ENCODE measurements at regions not wholly inside any gene's neighbourhood (a gene's known extent, or its start where the extent isn't known, plus 50 kb on each side); places are given as distances from the start of the nearest gene placed in this dataset.
"Not testable (repeated sequence)": the region's sequence is repeated elsewhere in the genome, so short reads cannot be mapped to it uniquely, and the experiment has no call there.

DNA sequence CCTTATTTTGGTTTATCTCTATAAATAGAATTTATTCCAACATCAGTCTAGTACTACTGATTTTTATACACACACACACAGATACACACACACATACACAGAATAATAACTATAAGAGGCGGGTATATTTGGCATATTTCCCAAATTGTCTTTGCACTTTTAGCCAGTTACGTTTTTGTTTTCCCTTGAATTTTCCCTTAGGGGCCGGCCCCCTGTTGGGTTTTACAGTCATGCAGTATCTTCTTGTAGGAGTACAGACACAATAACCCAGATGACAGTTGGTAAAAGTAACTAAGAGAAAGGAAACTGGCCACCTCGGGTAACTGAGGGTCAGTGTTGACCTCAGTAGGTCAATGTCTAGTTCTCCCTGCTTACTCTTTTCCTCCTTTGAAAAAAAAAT is 50.9 kb downstream of the DISP1 start:
- DNase-seq (ENCODE audit: low read depth) = no peak

DNA sequence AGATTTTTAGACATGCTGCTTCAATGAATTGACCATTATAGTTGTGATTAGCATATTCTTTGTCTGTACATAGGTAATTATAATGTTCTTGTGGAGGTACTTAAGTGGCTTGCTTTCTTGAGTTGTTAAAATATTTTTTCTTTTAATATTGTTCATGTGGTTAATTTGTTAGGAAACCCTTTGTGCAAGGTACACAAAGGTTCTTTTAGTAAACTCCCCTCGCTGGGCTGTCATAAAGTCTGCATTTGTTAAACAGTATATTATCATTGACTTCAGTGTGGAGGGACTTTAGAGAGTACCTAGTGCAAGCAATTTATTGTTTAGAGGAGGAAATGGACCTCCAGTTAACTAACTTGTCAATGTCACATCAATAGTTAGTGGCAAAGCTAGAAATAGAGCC is 52.5 kb downstream of the DISP1 start:
- DNase-seq (ENCODE audit: low read depth) = no peak

DNA sequence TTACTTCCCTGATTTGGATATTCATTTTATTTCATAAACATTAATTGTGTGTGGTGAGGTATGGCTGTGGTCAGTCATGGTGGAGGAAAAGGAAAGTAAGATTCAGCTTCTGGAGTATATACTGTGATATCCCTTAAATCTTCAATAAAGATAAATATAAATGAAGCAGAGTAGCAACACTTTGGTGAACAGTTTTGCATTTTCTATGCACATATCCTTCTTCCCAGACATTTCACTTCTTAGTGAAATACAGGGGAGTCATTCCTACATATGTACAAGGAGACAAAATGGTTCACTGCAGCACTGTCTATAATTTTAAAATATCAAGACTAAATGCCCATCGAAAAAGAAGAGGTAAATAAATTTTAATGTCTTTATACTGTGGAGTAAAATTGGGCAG is 61.3 kb downstream of the DISP1 start:
- no peak for DNase-seq (ENCODE audit: low read depth)

DNA sequence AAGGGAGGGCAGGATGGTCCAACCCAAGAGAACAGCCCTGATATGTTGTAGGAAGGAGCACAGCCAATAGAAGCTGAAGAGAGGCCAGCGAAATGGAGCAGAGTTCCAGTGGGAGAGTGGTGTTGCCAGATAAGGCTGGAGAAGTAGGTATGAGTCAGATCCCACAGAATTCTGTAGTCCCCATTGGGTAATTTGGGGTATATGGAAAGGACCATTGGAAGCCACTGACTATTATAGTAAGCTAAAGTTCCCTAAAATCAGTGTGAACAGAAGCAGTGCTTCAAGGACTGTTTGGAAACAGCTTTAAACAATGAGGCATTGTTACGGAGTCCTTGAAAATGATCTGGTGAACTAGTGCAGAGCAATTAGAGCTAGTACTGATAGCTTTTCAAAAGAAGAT is 63.0 kb downstream of the DISP1 start:
- no peak for DNase-seq (ENCODE audit: low read depth)

DNA sequence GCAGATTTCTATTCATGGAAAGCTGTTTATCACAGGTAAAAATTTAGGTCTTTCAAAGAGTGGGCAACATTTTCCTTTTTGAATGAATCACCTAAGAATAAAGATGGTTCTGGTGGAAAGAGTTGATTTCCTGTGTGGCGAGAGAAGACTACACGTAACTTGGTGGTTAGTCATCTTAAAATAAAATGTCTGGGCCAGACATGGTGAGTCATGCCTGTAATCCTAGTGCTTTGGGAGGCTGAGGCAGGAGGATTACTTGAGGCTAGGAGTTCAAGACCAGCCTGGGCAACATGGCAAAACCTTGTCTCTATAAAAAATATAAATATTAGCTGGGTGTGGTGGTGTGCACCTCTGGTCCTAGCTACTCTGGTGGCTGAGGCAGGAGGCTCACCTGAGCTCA is 65.7 kb downstream of the DISP1 start:
- DNase-seq (ENCODE audit: low read depth) = no peak

DNA sequence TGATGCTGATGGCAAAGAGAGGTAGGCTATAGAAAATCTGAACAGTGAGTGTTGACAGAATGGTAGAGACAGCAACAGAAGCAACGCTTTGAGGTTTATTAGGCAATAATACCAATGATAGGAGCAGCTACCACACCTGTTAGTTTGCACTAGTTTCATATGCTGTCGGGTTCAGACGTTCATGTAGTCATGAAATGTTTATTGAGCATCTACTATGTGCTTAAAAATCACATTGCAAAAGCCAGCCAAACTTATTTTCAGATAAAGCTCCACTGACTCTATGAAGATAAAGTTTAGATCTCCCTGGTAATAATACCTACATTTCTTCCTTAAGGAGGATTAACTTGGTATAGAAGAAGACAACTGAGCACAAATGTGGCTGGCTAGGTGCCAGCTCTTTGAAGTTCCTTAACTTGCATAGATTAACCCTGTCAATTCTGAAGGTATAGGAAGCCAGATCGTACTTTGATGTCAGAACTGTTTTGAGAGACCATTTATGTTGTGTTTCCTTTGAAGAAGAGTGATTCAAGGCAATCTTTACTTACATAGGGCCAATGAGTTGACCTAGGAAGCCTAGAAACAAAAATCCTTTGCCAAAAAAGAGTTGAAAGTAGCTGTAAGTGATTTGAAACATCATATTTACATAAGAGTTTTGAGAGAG is 71.5 kb downstream of the DISP1 start:
- no peak for DNase-seq (ENCODE audit: low read depth)

DNA sequence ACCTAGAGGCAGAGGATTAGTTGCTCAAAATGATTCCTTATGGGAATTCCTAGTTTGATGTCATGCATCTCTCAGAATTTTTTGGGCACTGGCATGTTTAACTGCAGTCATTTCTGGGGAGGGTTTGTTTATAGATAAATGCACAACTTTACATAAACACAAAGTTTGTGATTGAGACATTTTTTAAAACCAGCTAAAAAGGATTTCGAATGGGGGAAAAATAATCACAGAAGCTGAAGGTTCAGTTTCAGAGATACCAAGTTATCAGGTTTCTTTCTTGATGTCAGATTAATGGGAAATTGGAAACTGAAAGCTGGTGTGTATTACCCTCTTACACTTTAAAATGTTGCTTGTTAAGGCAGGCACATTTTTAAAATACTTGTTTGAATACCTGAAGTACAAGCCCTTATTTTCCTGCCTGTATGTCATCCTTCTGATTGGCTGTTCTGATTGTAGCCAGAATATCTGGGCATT is 72.1 kb downstream of the DISP1 start:
- DNase-seq (ENCODE audit: low read depth) = no peak

DNA sequence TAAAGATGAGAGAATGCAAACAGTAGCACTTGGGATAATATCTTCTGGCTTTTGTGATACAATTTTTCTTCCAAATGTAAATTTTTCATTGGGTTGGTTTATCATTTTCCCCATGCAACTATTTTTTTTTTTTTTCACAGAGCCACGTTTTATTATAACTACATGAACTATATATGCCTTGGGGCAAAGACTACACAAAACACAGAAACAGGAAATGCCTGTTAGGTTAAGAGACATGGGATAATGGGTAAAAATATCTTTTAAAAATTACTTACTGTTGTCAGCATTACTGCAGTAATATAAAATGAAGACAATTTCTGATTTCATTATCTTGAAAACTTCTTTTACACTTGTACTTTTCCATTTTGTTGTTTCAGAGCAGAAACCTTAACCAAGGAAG is 74.6 kb downstream of the DISP1 start:
- no peak for DNase-seq (ENCODE audit: low read depth)

DNA sequence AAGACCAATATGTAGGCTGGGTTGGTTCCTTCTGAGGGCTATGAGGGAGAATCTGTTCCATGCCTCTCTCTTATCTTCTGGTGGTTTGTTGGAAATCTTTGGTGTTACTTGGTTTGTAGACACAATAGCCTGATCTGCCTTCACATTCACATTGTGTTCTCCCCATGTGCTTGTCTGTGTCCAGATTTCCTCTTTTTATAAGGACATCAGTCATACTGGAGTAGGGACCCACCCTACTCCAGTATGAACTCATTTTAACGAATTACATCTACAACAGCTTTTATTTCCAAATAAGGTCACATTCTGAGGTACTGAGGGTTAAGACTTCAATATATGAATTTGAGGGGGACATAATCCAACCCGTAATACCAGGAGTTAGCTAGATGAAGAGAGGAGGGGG is 75.9 kb downstream of the DISP1 start:
- no peak for DNase-seq (ENCODE audit: low read depth)

DNA sequence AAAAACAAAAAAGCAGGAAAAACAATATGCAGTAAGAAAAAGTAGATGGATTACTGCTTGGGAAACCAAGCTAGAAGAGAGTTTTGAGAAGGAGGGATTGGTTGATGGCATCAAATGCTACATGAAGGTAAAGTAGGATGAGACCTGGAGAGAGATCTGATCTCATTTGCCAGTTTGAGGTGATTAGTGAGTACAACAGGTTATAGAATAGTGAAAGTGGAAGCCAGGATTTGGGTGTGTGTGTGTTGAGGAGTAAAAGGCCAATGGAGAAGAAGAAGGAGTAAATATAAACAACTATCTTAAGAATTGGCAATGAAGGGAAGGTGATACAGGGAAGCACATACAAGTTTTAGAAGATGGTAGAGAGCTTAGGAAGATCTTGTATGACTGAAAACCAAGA is 76.7 kb downstream of the DISP1 start:
- DNase-seq (ENCODE audit: low read depth) = no peak

DNA sequence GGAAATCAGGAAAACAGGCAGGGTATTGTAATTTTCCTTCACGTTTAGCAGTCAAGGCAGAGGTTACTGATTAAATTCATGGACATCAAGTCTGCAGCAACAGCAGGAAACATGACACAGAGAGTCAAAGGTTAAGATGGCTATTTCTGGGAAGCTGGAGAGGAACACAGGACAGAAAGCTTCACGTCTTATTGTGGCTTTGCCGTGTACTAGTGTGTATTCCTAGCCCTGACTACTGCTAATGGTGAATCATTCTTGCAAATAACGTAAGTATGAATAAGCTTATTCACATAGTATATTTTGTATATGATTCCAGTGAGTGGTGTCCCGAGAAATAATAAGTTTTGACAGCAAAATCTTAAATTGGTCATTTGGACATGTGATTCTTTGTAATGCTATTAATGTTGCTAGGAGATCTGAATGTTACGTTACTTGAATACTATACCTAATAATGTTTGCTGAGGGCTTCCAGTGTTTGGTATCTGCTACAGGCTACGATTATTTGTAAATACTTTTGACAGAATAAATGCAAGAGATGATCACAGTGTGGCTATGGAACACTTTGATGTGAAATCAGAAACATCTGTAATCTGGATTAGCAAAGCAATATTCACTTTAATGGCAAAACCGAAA is 77.4 kb downstream of the DISP1 start:
- no peak for DNase-seq (ENCODE audit: low read depth)

DNA sequence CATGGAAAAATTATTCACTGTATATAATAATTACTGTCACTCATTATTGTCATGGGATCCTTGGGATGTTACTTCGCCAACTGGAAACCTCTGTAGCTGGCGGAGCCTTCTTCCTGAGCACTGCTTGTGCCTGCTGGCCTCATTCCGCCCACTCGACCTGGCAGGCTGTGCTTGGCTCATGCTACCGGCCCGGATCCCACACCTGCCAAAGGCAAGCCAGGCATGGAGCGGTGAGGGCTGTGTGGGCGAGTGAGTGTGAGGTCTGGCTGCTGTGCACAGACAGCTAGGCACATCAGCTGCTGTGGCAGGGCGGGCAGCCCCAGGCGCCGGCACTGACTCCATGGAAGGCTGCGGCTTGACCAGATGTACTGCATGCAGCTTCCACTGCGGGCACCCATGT is 78.4 kb downstream of the DISP1 start:
- no peak for DNase-seq (ENCODE audit: low read depth)

DNA sequence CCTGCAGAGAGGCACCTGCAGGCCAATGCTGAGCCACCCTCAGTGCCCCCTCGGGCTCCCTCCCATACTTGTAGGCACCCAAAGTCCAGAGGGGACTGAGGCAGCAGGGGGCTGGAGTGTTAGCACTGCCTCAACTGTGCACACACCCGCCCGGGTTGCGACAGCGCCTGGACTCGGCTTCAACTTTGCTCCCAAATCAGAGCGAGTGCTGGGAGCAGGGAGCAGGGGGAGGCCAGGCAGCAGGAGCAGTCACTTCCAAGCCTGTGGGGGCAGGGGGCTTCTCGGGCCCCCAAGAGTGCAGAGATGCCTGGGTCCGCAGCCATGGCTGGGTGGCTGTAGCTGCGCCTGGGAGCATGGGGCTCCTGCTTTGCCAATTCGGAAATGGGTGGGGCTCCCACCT is 79.5 kb downstream of the DISP1 start:
- DNase-seq (ENCODE audit: low read depth) = no peak

DNA sequence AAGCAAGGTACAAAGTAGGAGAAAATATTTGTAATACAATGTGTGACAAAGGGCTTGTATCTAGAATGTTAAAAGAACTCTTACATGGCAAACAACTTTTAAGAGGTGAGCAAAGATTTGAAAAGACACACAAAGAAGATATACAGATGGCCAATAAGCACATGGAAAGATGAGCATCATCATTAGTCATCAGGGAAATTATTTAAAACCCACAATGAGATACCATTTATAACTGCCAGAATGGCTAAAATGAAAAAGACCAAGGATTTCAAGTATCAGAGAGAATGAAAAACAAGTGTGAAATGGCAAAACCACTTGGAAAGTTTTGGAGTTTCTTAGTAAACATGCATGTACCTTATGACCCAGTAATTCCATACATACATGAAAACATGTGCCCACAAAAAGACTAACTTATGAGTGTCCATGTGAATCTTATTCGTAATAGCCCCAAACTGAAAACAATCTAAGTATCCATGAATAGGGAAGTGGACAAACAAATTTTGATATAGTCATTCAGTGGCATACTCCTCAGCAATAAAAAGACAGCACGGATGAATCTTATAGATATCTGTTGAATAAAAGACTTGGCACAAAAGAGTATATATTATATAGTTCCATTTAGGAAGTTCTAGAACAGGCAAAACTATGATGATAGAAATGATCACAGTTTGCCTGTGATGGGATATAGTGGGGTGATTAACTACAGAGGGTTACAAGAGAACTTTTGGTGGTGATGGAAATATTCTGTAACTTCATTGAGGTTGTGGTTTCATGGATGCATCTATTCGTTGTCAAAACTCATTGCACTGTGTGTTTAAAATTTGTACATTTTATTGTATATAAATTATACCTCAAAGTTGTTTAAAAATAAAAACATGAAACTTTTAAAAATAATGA is 82.0 kb downstream of the DISP1 start:
- DNase-seq (ENCODE audit: low read depth) = no peak

DNA sequence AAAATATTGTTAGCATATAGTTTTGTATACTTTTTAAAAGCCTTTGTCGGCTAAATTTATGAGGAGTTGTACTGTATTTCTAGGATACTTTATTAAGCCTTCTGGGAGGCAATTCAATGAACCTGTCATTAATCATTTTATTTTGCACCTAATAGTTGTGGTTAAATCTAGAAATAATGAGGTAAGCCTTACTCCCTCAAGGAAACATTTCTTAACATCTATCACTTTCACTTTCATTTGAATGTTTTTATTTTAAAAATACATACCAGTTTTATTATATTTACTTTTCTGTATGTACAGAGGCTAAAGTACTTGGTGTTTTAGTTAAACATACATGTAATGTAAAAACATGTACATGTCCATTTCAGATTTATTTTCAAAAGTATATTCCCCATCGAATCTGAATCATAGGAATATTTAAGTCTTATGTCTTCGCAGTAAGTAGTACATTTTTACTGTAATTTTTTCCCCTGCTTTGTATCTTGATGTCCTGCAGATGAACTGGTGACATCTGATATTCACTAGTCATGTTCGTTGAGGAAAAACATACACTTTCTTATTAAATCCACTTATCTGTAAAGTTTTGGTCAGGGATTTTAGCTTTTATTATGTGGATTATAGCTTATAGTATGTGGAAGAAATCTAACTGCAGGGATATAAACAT is 82.8 kb downstream of the DISP1 start:
- DNase-seq (ENCODE audit: low read depth) = no peak

DNA sequence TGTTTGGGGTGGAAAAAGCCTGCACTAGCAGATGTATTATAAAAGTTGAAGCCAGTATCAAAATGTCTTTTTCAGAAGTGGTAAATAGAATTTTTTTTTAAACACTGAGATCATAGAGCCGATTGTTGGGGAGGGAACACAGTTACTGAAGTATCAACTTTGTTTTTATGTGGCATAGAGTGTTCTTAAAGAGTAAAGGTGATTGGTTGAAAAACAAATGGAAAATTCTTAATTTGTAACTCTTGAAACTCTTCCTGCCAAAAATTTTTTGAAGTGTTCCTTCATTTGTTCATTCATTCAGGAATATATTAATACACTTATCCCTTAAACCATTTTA is 83.3 kb downstream of the DISP1 start:
- DNase-seq (ENCODE audit: low read depth) = no peak

DNA sequence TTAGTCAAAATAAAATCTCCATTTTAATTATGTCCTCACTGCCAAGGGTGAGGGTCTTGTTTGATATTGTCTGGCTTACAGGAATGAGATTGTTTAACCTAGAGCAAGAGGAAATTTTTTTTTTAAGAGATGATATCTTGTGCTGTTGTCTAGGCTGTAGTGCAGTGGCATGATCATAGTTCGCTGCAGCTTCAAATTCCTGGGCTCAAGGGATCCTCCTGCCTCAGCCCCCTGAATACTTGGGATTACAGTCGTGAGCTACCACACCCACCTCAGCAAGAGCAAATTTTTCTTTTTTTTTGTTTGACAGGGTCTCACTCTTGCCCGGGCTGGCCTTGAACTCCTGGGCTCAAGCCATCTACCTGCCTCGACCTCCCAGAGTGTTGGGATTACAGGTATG is 84.6 kb downstream of the DISP1 start:
- no peak for DNase-seq (ENCODE audit: low read depth)

DNA sequence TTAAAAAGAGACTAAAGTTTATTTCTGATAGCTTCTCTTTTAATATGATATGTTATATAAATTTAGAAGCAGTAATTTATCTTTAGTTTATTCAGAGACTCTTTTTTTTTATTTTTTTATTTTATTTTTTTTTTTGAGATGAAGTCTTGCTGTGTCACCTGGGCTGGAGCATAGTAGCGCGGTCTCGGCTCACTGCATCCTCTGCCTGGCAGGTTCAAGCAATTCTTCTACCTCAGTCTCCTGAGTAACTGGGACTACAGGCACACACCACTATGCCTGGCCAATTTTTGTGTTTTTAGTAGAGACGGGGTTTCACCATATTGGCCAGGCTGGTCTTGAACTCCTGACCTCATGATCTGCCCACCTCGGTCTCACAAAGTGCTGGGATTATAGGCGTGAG is 89.6 kb downstream of the DISP1 start:
- no peak for DNase-seq (ENCODE audit: low read depth)

DNA sequence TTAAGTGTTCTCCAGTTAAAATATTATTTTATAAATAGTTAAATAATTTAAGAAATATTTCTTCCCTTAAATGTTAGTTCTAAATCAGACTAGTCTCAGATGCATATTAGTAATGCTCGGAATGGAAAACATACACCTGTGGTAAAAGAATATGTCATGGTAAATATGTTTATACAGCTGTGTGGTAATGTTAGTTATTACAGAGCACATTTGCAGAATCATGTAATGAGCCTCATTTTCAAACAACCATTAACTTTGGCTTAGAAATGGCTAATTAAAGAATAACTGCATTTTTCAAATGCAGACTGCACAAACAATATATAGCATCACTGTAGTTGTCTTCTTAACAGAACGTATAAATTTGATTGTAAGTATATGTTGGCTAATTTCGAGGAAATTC is 90.3 kb downstream of the DISP1 start:
- no peak for DNase-seq (ENCODE audit: low read depth)

DNA sequence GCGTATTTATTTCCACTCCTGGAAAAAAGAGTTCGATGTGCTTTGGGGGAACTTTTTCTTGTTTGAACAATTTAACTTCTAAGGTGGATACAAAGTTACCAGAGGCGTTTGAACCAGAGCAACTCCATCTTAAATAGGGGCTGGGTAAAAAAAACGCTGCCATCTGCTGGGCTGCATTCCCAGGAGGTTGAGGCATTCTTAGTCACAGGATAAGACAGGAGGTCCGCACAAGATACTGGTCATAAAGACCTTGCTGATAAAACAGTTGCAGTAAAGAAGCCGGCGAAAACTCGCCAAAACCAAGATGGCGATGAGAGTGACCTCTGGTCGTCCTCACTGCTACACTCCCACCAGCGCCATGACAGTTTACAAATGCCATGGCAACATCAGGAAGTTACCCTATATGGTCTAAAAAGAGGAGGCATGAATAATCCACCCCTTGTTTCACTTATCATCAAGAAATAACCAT is 91.5 kb downstream of the DISP1 start:
- not testable (repeated sequence) for DNase-seq (ENCODE audit: low read depth)

DNA sequence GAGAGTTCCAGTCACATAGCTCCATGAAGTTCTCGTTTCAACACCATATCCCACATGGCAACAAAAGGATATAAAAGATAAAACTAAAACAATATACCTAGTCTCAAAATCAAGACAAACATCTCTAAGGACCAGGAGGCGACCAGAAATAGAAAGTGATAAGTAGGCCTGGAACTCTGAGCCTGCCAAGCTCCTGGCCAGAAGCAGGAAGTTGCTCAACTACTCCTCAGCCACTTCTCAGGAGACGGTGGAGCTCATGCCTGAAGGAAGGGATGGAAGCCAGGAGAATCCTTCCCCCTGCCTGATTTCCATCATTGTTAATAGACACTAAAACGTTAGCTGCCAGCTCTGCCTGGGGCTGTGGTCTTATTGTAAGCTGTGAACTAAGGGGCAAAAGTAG is 94.7 kb downstream of the DISP1 start:
- DNase-seq (ENCODE audit: low read depth) = no peak

DNA sequence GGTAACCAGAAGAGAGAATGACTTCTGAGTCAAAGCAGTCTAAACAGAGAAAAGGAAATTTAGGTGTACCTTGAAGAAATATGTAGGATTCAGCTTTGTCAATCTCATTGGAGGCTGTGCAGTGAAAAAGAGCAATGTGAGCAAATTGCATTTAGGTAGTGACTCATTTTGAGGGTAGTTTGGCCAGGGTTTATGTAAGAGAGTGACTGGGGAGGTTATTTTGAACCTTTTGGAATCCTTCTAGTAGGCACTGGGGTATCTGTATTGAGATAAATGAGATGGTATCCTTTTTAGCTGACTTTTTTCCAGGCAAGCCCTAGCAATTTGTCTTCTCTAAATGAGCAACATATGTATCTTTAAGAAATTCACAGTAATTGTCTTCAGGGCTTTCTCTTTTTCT is 95.9 kb downstream of the DISP1 start:
- DNase-seq (ENCODE audit: low read depth) = no peak

DNA sequence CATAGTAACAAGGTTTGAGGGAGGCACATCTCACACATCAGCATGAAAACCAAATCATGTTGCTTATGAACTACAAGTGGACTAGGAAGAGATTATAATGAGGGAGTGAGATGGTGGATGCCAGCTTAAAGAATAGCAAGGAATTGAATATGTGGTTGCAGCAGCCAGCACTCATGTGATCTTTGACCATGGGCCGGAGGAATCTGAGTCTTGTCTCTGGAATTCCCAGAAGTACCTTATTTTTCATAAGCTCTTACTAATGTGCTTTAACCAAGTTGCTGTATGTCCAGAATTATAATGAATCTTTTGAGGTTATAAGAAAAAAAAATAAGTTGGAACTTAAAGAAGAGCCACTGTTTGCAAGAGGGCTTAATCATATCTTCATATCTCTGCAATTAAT is 97.0 kb downstream of the DISP1 start:
- no peak for DNase-seq (ENCODE audit: low read depth)

Data from HS-27A (cell line).